Parathyroid adenoma (tissue), 2 donors: ENCODE measurements at regions not wholly inside any gene's neighbourhood (a gene's known extent, or its start where the extent isn't known, plus 50 kb on each side); places are given as distances from the start of the nearest gene placed in this dataset.

ENCODE experiments used
- H2AFZ ChIP-seq: fragments of 300-600 bp; sonication (generic); one replicate; pipeline ENCODE4 v1.7.0; 2017; ENCODE audit warnings: antibody characterized with exemption, mild to moderate bottlenecking
- H3K27ac ChIP-seq: fragments of 300-600 bp; sonication (generic); one replicate; pipeline ENCODE4 v1.7.0; 2017
- H3K27me3 ChIP-seq: fragments of 300-600 bp; sonication (generic); one replicate; pipeline ENCODE4 v1.7.0; 2017; ENCODE audit warnings: low read length; ENCODE audit not compliant: control insufficient read depth, insufficient read depth
- H3K36me3 ChIP-seq: fragments of 300-600 bp; sonication (generic); one replicate; pipeline ENCODE4 v1.7.0; 2017; ENCODE audit warnings: low read length; ENCODE audit not compliant: control insufficient read depth, insufficient read depth
- H3K4me1 ChIP-seq: fragments of 300-600 bp; sonication (generic); one replicate; pipeline ENCODE4 v1.7.0; 2017; ENCODE audit warnings: control low read depth
- H3K4me2 ChIP-seq: fragments of 300-600 bp; sonication (generic); one replicate; pipeline ENCODE4 v1.7.0; 2017; ENCODE audit warnings: low read length
- H3K4me3 ChIP-seq: fragments of 300-600 bp; sonication (generic); one replicate; pipeline ENCODE4 v1.7.0; 2017; ENCODE audit warnings: low read depth, low read length
- H3K79me2 ChIP-seq: fragments of 300-600 bp; sonication (generic); one replicate; pipeline ENCODE4 v1.7.0; 2017; ENCODE audit warnings: control low read depth
- H3K9ac ChIP-seq: fragments of 300-600 bp; sonication (generic); one replicate; pipeline ENCODE4 v1.7.0; 2017; ENCODE audit warnings: mild to moderate bottlenecking
- H3K9me3 ChIP-seq: fragments of 300-600 bp; sonication (generic); one replicate; pipeline ENCODE4 v1.7.0; 2017; ENCODE audit warnings: low read length; ENCODE audit not compliant: control insufficient read depth
- CTCF ChIP-seq: fragments of 300-600 bp; sonication (generic); IDR thresholded peaks from one replicate; pipeline ENCODE4 v1.7.0; 2017; ENCODE audit warnings: antibody characterized with exemption, mild to moderate bottlenecking
- donor health status: primary hyperparathyroidism.

DNA sequence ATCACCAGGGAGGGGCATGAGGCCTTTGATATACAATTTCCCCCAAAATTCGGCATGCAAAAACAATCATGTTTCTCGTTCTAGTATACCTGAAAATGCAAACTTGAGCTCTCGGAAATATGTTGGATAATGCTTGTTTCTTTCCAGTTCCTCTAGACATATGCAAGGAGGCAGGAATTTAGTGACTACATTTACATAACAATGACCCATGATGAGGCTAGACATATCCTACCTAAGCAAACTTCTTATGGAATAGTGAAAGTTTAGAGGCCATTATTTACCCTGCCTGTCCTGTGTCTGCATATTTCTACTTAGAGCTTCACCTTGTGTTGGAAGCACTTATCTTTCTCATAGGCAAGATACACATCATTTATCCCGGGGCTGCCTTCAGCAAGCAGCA lies 514.6 kb downstream of the KCNJ2 start:
- no peak overlapping the region for H3K9ac ChIP-seq
- no peak overlapping the region for H3K27ac ChIP-seq
- H3K79me2 ChIP-seq, result no peaks in the 10 kb centered on the region
- no peak overlapping the region for H2AFZ ChIP-seq
- H3K4me2 ChIP-seq, result no peak overlapping the region
- TF ChIP-seq CTCF, result no peak
- H3K4me1 ChIP-seq, result no peaks in the 10 kb centered on the region
- no peaks in the 10 kb centered on the region for H3K36me3 ChIP-seq
- no peaks in the 10 kb centered on the region for H3K27me3 ChIP-seq
- H3K4me3 ChIP-seq, result no peak overlapping the region
- H3K9me3 ChIP-seq, result no peaks in the 10 kb centered on the region

DNA sequence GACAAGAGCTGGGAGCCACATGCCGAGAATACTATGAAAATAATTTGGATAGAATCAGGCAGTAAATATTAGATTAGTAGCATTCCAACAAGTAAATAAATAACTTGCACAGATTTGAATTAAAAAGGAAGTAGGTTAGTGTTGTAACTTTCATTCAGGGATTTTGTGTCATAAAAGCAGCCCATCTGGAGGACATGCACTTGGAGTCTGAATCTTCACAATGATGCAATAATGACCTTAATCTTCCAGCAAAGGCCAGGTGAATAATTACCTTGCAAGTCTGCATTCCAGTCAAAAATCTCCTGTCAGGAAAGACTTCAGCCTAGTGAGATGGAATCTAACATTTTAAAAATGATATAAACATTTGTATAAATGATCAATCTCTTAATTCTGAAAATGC lies 518.1 kb downstream of the KCNJ2 start:
- TF ChIP-seq CTCF, result no peak
- H3K9me3 ChIP-seq, result no peaks in the 10 kb centered on the region
- H3K4me2 ChIP-seq, result no peak overlapping the region
- H3K9ac ChIP-seq, result no peak overlapping the region
- H3K4me1 ChIP-seq, result no peaks in the 10 kb centered on the region
- H3K36me3 ChIP-seq, result no peaks in the 10 kb centered on the region
- H3K4me3 ChIP-seq, result no peak overlapping the region
- H3K79me2 ChIP-seq, result no peaks in the 10 kb centered on the region
- H2AFZ ChIP-seq, result no peak overlapping the region
- H3K27me3 ChIP-seq, result no peaks in the 10 kb centered on the region
- H3K27ac ChIP-seq, result no peak overlapping the region

DNA sequence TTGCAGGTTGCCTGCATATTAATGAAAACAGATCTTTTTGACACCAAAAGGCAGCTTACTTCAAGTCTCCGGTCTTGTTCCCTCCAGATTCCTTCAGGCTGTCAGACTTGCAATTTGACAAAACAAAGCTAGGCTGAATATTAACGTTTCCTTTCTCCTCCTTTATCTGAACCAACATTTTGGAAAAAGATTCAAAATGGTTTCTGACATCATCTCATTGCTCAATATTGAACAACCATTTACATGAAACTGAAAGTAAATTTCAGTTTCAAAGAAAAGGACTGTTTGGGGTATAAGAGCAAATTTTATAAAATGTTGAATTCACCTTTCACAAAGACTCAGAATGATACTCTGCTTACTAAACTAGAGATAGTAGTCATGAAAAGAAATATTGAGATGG lies 521.8 kb downstream of the KCNJ2 start:
- Histone ChIP-seq H3K79me2 (no peaks in the 10 kb centered on the region), H3K27me3 (no peaks in the 10 kb centered on the region), H3K4me3 (no peak overlapping the region), H3K9ac (no peak overlapping the region), H3K36me3 (no peaks in the 10 kb centered on the region), H3K9me3 (no peaks in the 10 kb centered on the region), H3K27ac (no peak overlapping the region), H3K4me2 (no peak overlapping the region), H3K4me1 (no peaks in the 10 kb centered on the region), H2AFZ (no peak overlapping the region)
- TF ChIP-seq CTCF, result no peak

DNA sequence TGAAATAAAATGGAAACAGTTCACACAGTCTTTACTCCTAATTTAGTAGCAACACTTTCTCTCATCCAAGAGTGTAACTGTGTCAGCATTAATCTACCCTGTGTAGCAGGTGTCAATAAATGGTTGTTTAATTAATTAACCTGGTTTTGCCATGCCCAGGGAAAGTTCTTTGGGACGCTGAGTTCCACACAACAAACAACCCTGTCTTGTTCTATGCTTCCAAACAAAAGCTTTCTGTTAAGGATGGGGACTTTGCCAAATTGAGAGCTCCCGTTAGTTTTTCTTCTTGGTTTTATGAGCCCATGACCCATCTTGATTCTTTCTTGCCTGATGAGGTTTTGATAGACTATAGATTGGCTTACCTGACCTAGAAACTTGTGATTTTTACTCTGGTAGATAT lies 530.1 kb downstream of the KCNJ2 start:
- no peaks in the 10 kb centered on the region for H3K27me3 ChIP-seq
- H3K27ac ChIP-seq, result no peak overlapping the region
- H3K9me3 ChIP-seq, result no peaks in the 10 kb centered on the region
- H3K79me2 ChIP-seq, result no peaks in the 10 kb centered on the region
- no peak overlapping the region for H3K9ac ChIP-seq
- H2AFZ ChIP-seq, result no peak overlapping the region
- TF ChIP-seq CTCF, result no peak
- H3K4me1 ChIP-seq, result no peaks in the 10 kb centered on the region
- H3K4me3 ChIP-seq, result no peak overlapping the region
- H3K36me3 ChIP-seq, result no peaks in the 10 kb centered on the region
- H3K4me2 ChIP-seq, result no peak overlapping the region

DNA sequence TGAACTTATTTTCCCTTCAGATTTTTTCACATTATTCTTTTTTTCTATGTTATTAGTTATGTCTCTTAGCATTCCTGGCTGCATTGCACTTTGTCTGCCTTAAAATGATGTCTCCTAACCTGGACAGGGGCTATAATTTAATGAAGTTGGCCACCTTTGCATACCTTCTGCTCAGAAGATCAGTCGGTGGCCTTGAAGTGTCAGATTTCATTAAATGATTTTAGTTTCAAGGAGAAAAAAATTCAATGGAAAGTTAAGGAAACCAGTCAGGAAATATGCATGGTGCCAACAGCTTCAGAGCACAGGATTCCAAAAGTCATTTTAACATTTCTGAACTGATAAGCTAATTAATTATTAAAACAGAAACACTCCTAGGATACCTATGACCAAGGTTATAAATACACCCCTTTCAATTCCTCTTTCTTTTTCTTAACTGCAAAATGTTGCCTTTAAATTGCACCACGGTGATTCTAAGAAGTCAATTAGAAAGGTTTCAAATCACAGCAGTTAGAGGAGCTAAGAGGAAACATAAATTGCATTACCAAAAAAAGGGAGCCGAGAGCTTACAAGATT lies 533.4 kb downstream of the KCNJ2 start:
- no peaks in the 10 kb centered on the region for H3K27me3 ChIP-seq
- H3K4me2 ChIP-seq, result no peak overlapping the region
- no peak overlapping the region for H2AFZ ChIP-seq
- H3K4me3 ChIP-seq, result no peak overlapping the region
- no peak for TF ChIP-seq CTCF
- H3K79me2 ChIP-seq, result no peaks in the 10 kb centered on the region
- H3K36me3 ChIP-seq, result no peaks in the 10 kb centered on the region
- no peak overlapping the region for H3K9ac ChIP-seq
- no peaks in the 10 kb centered on the region for H3K9me3 ChIP-seq
- no peak overlapping the region for H3K27ac ChIP-seq
- H3K4me1 ChIP-seq, result no peaks in the 10 kb centered on the region
